ENCODE measurements at regions not wholly inside any gene's neighbourhood (a gene's known extent, or its start where the extent isn't known, plus 50 kb on each side); places are given as distances from the start of the nearest gene placed in this dataset.

DNA sequence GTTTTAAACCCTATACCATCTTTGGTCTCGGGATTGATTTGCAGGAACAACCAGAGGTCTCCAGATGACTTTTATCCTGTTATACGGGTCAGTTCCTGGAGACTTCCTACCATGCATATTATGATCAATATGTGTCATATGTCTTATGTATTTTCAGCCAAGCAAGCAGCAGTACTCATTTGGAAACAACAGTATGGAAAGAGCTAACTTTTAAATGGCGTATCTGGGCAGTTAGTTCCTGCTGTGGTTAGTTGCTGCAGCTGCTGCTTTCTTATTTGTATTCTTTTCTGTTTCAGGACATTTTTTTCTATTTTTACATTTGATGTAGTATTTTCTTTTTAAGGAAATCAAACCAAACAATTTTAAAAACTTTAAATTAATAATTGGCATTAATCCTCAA lies 207.5 kb downstream of the MANEA start:
- DNase-seq (ENCODE audit: low spot score) = no peak
- Mint-ChIP-seq H3K27me3 (ENCODE audit: unreplicated experiment) (no peaks in the 10 kb centered on the region), H3K9me3 (ENCODE audit: unreplicated experiment) (no peaks in the 10 kb centered on the region), H3K36me3 (ENCODE audit: low read depth, unreplicated experiment) (no peaks in the 10 kb centered on the region), H3K27ac (ENCODE audit: unreplicated experiment) (no peak overlapping the region), H3K4me1 (ENCODE audit: unreplicated experiment) (no peaks in the 10 kb centered on the region), H3K4me3 (ENCODE audit: unreplicated experiment) (no peak overlapping the region)
- TF ChIP-seq, protein P1, sequence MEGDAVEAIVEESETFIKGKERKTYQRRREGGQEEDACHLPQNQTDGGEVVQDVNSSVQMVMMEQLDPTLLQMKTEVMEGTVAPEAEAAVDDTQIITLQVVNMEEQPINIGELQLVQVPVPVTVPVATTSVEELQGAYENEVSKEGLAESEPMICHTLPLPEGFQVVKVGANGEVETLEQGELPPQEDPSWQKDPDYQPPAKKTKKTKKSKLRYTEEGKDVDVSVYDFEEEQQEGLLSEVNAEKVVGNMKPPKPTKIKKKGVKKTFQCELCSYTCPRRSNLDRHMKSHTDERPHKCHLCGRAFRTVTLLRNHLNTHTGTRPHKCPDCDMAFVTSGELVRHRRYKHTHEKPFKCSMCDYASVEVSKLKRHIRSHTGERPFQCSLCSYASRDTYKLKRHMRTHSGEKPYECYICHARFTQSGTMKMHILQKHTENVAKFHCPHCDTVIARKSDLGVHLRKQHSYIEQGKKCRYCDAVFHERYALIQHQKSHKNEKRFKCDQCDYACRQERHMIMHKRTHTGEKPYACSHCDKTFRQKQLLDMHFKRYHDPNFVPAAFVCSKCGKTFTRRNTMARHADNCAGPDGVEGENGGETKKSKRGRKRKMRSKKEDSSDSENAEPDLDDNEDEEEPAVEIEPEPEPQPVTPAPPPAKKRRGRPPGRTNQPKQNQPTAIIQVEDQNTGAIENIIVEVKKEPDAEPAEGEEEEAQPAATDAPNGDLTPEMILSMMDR (IDR thresholded peaks at IDR 0.05; ENCODE audit: unreplicated experiment) = no peak

DNA sequence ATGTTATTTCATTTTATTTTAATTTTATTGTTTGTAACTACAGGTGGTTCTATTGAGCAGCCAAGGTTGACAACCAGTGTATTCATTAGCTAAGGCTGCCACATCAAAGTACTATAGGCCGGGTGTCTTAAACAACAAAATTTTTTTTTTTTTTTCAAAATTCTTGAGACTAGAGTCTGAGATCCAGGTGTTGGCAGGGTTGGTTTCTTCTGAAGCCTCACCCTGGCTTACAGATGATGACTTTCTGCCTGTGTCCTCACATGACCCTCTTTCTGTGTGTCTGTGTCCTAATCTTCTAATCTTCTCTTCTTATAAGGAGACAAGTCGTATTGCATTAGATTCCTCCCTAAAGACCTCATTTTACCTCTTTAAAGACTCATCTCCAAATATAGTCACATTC lies 208.4 kb downstream of the MANEA start:
- DNase-seq (ENCODE audit: low spot score) = no peak
- TF ChIP-seq, protein P1 (IDR thresholded peaks at IDR 0.05; ENCODE audit: unreplicated experiment) = no peak
- H3K4me1 Mint-ChIP-seq (ENCODE audit: unreplicated experiment) = no peaks in the 10 kb centered on the region
- H3K9me3 Mint-ChIP-seq (ENCODE audit: unreplicated experiment) = no peaks in the 10 kb centered on the region
- no peak overlapping the region for H3K4me3 Mint-ChIP-seq (ENCODE audit: unreplicated experiment)
- H3K27ac Mint-ChIP-seq (ENCODE audit: unreplicated experiment) = no peak overlapping the region
- no peaks in the 10 kb centered on the region for H3K27me3 Mint-ChIP-seq (ENCODE audit: unreplicated experiment)
- no peaks in the 10 kb centered on the region for H3K36me3 Mint-ChIP-seq (ENCODE audit: low read depth, unreplicated experiment)

DNA sequence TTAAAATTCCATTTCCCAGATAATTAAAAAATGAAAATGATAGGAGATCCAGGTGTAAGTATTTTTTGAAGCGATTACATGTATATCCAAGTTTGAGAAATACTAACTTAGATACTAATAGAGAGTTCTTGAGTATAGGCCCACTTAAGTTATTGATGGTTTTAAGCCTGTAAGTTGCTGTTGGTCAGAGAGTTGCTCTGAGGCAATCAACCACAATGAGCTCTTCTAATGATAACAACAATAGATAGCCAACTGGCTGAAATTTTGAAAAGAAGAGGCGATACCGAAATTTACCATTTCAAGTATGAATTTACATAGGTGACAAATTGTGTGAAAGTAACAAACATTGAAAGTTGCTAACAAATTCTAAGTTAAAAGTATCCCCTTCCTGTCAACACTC lies 209.5 kb downstream of the MANEA start:
- Mint-ChIP-seq H3K4me1 (ENCODE audit: unreplicated experiment) (no peaks in the 10 kb centered on the region), H3K36me3 (ENCODE audit: low read depth, unreplicated experiment) (no peaks in the 10 kb centered on the region), H3K27me3 (ENCODE audit: unreplicated experiment) (no peaks in the 10 kb centered on the region), H3K27ac (ENCODE audit: unreplicated experiment) (no peak overlapping the region), H3K4me3 (ENCODE audit: unreplicated experiment) (no peak overlapping the region), H3K9me3 (ENCODE audit: unreplicated experiment) (no peaks in the 10 kb centered on the region)
- TF ChIP-seq, protein P1 (IDR thresholded peaks at IDR 0.05; ENCODE audit: unreplicated experiment) = no peak
- DNase-seq (ENCODE audit: low spot score) = no peak

DNA sequence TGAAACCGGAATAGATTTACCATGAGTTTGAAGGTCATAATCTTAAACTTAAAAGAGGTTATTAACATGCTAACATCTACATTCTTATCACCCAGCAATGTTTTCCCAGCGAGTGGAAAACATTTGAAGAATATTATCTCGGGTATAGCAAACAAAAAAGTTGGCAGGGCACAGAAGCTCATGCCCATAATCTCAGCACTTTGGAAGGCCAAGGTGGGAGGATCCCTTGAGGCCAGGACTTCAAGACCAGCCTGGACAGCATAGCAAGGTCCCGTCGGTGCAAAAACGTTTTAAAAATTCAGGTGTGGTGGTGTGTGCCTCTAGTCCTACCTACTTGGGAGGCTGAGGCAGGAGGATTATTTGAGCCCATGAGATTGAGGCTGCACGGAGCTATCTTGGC lies 213.5 kb downstream of the MANEA start:
- TF ChIP-seq, protein P1 (IDR thresholded peaks at IDR 0.05; ENCODE audit: unreplicated experiment) = no peak
- Mint-ChIP-seq H3K27ac (ENCODE audit: unreplicated experiment) (no peak overlapping the region), H3K27me3 (ENCODE audit: unreplicated experiment) (no peaks in the 10 kb centered on the region), H3K36me3 (ENCODE audit: low read depth, unreplicated experiment) (no peaks in the 10 kb centered on the region), H3K4me3 (ENCODE audit: unreplicated experiment) (no peak overlapping the region), H3K9me3 (ENCODE audit: unreplicated experiment) (no peaks in the 10 kb centered on the region), H3K4me1 (ENCODE audit: unreplicated experiment) (no peaks in the 10 kb centered on the region)
- no peak for DNase-seq (ENCODE audit: low spot score)

DNA sequence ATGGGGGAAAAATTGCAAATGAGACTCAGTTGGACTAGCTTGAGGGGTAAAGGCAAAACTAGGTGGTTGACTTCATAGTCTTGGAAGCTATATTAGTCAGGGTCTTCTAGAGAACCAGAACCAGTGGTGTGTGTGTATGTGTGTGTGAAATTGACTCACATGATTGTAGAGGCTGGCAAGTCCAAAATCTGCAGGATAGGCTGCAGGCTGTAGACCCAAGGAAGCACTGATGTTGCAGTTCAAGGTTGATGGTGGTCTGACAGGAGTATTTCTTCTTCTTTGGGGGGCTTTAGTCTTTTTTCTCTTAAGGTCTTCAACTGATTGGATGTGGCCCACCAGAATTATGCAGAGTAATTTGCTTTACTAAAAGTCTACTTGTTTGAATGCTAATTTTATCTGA lies 217.4 kb downstream of the MANEA start:
- Mint-ChIP-seq H3K4me1 (ENCODE audit: unreplicated experiment) (no peaks in the 10 kb centered on the region), H3K27ac (ENCODE audit: unreplicated experiment) (no peak overlapping the region), H3K9me3 (ENCODE audit: unreplicated experiment) (no peaks in the 10 kb centered on the region), H3K27me3 (ENCODE audit: unreplicated experiment) (no peaks in the 10 kb centered on the region), H3K36me3 (ENCODE audit: low read depth, unreplicated experiment) (no peaks in the 10 kb centered on the region), H3K4me3 (ENCODE audit: unreplicated experiment) (no peak overlapping the region)
- TF ChIP-seq, protein P1 (IDR thresholded peaks at IDR 0.05; ENCODE audit: unreplicated experiment) = no peak
- no peak for DNase-seq (ENCODE audit: low spot score)

Data from endothelial cell (in vitro differentiated cells).